ENCODE measurements at regions not wholly inside any gene's neighbourhood (a gene's known extent, or its start where the extent isn't known, plus 50 kb on each side); places are given as distances from the start of the nearest gene placed in this dataset.

GRCh38 chr21:18148401-18148800, 96.2 kb upstream of the CHODL start:
- Mint-ChIP-seq H3K4me3 (ENCODE audit: low read depth) (no peak overlapping the region), H3K36me3 (ENCODE audit: insufficient read depth) (no peaks in the 10 kb centered on the region), H3K9me3 (ENCODE audit: low read depth) (no peaks in the 10 kb centered on the region), H3K4me1 (ENCODE audit: low read depth) (no peaks in the 10 kb centered on the region), H3K27ac (no peak overlapping the region), H3K27me3 (no peaks in the 10 kb centered on the region)
- DNase-seq (ENCODE audit: low spot score, unreplicated experiment): no peak
- no peak for TF ChIP-seq CTCF (IDR thresholded peaks at IDR 0.05; ENCODE audit: unreplicated experiment)

GRCh38 chr21:18147678-18148077, 97.0 kb upstream of the CHODL start:
- no peak for DNase-seq (ENCODE audit: low spot score, unreplicated experiment)
- TF ChIP-seq CTCF (IDR thresholded peaks at IDR 0.05; ENCODE audit: unreplicated experiment): no peak
- no peak overlapping the region for H3K4me3 Mint-ChIP-seq (ENCODE audit: low read depth)
- no peaks in the 10 kb centered on the region for H3K36me3 Mint-ChIP-seq (ENCODE audit: insufficient read depth)
- no peaks in the 10 kb centered on the region for H3K27me3 Mint-ChIP-seq
- H3K9me3 Mint-ChIP-seq (ENCODE audit: low read depth): no peaks in the 10 kb centered on the region
- no peaks in the 10 kb centered on the region for H3K4me1 Mint-ChIP-seq (ENCODE audit: low read depth)
- no peak overlapping the region for H3K27ac Mint-ChIP-seq

GRCh38 chr21:18146820-18147219, 97.8 kb upstream of the CHODL start:
- TF ChIP-seq CTCF (IDR thresholded peaks at IDR 0.05; ENCODE audit: unreplicated experiment): no peak
- H3K4me3 Mint-ChIP-seq (ENCODE audit: low read depth): no peak overlapping the region
- DNase-seq (ENCODE audit: low spot score, unreplicated experiment): no peak
- H3K9me3 Mint-ChIP-seq (ENCODE audit: low read depth): no peaks in the 10 kb centered on the region
- no peak overlapping the region for H3K27ac Mint-ChIP-seq
- no peaks in the 10 kb centered on the region for H3K4me1 Mint-ChIP-seq (ENCODE audit: low read depth)
- H3K27me3 Mint-ChIP-seq: no peaks in the 10 kb centered on the region
- no peaks in the 10 kb centered on the region for H3K36me3 Mint-ChIP-seq (ENCODE audit: insufficient read depth)

GRCh38 chr21:18144339-18144738, 100.3 kb upstream of the CHODL start:
- no peak for DNase-seq (ENCODE audit: low spot score, unreplicated experiment)
- Mint-ChIP-seq H3K27me3 (no peaks in the 10 kb centered on the region), H3K9me3 (ENCODE audit: low read depth) (no peaks in the 10 kb centered on the region), H3K4me3 (ENCODE audit: low read depth) (no peak overlapping the region), H3K36me3 (ENCODE audit: insufficient read depth) (no peaks in the 10 kb centered on the region), H3K27ac (no peak overlapping the region), H3K4me1 (ENCODE audit: low read depth) (no peaks in the 10 kb centered on the region)
- TF ChIP-seq CTCF (IDR thresholded peaks at IDR 0.05; ENCODE audit: unreplicated experiment): no peak

GRCh38 chr21:18142655-18143054, 102.0 kb upstream of the CHODL start:
- no peaks in the 10 kb centered on the region for H3K27me3 Mint-ChIP-seq
- H3K9me3 Mint-ChIP-seq (ENCODE audit: low read depth): no peaks in the 10 kb centered on the region
- TF ChIP-seq CTCF (IDR thresholded peaks at IDR 0.05; ENCODE audit: unreplicated experiment): no peak
- DNase-seq (ENCODE audit: low spot score, unreplicated experiment): no peak
- H3K4me1 Mint-ChIP-seq (ENCODE audit: low read depth): no peaks in the 10 kb centered on the region
- no peak overlapping the region for H3K27ac Mint-ChIP-seq
- no peak overlapping the region for H3K4me3 Mint-ChIP-seq (ENCODE audit: low read depth)
- H3K36me3 Mint-ChIP-seq (ENCODE audit: insufficient read depth): no peaks in the 10 kb centered on the region
